Smooth muscle cell (in vitro differentiated cells): ENCODE measurements at regions not wholly inside any gene's neighbourhood (a gene's known extent, or its start where the extent isn't known, plus 50 kb on each side); places are given as distances from the start of the nearest gene placed in this dataset.

ENCODE experiments used
- DNase-seq: peaks from one replicate; lab custom pipeline; 2025; ENCODE audit not compliant: unreplicated experiment; lab: John Stamatoyannopoulos, UW
- H2AFZ ChIP-seq: fragments of 200-600 bp; sonication (generic); 2 replicates; pipeline ENCODE4 v1.6.0; 2016; ENCODE audit warnings: antibody characterized with exemption, low read depth, mild to moderate bottlenecking
- H3F3A ChIP-seq: fragments of 200-600 bp; sonication (generic); 2 replicates; pipeline ENCODE4 v1.6.0; 2017; ENCODE audit warnings: antibody characterized with exemption, low read depth
- H3K27ac ChIP-seq: fragments of 200-600 bp; sonication (generic); 2 replicates; pipeline ENCODE4 v1.5.1; 2016; ENCODE audit warnings: low read depth, mild to moderate bottlenecking
- H3K27me3 ChIP-seq: fragments of 200-600 bp; sonication (generic); 2 replicates; pipeline ENCODE4 v1.6.1; 2016; ENCODE audit warnings: low read depth, mild to moderate bottlenecking
- H3K36me3 ChIP-seq: fragments of 200-600 bp; sonication (generic); 2 replicates; pipeline ENCODE4 v1.5.1; 2016; ENCODE audit warnings: low read depth
- H3K4me1 ChIP-seq: fragments of 200-600 bp; sonication (generic); 2 replicates; pipeline ENCODE4 v1.5.1; 2016; ENCODE audit warnings: low read depth
- H3K4me2 ChIP-seq: fragments of 200-600 bp; sonication (generic); 2 replicates; pipeline ENCODE4 v1.6.0; 2016; ENCODE audit warnings: mild to moderate bottlenecking
- H3K4me3 ChIP-seq: fragments of 200-600 bp; sonication (generic); 2 replicates; pipeline ENCODE4 v1.5.1; 2016; ENCODE audit warnings: mild to moderate bottlenecking
- H3K79me2 ChIP-seq: fragments of 200-600 bp; sonication (generic); 2 replicates; pipeline ENCODE4 v1.6.0; 2016; ENCODE audit warnings: low read depth, mild to moderate bottlenecking
- H3K9ac ChIP-seq: fragments of 200-600 bp; sonication (generic); 2 replicates; pipeline ENCODE4 v1.6.0; 2016; ENCODE audit warnings: low read depth
- H3K9me3 ChIP-seq: fragments of 200-600 bp; sonication (generic); replicated peaks from 2 replicates; pipeline ENCODE4 v1.5.1; 2016; ENCODE audit warnings: low read depth
- H4K20me1 ChIP-seq: fragments of 200-600 bp; sonication (generic); 2 replicates; pipeline ENCODE4 v1.6.0; 2016; ENCODE audit warnings: low read depth
- CTCF ChIP-seq: fragments of 200-600 bp; sonication (generic); IDR thresholded peaks from 2 replicates; pipeline ENCODE4 v1.5.1; 2017; ENCODE audit warnings: borderline replicate concordance, mild to moderate bottlenecking, antibody characterized with exemption; ENCODE audit not compliant: insufficient read depth, poor library complexity, severe bottlenecking
- WGBS: methylation state at CpG from one replicate; pipeline ENCODE4 v1.1.7; 2016; ENCODE audit warnings: low lambda C conversion rate; 5-methylcytosine and 5-hydroxymethylcytosine counted together

- Histone ChIP-seq H3K9ac (no peak overlapping the region), H4K20me1 (no peaks in the 10 kb centered on the region), H3K4me1 (peaks cover 15% of the 10 kb centered on the region), H2AFZ (no peak overlapping the region), H3K27ac (peak overlapping the region; percentile 62), H3K4me3 (no peak overlapping the region), H3K79me2 (no peaks in the 10 kb centered on the region), H3K9me3 (no peaks in the 10 kb centered on the region), H3K36me3 (no peaks in the 10 kb centered on the region), H3F3A (peaks cover 12% of the 10 kb centered on the region), H3K4me2 (no peak overlapping the region), H3K27me3 (no peaks in the 10 kb centered on the region)
- no peak for DNase-seq
- TF ChIP-seq CTCF = no peak
- 77% methylated on average over 6 of the region's 6 CpGs for WGBS
Measured at GRCh38 chr9:16246785-16247184, 623.7 kb downstream of the BNC2 start.

GRCh38 chr9:16247188-16247875, 623.1 kb downstream of the BNC2 start:
- no peak for DNase-seq
- no peak overlapping the region for H3K4me3 ChIP-seq
- H3F3A ChIP-seq = peaks cover 12% of the 10 kb centered on the region
- peaks cover 11% of the 10 kb centered on the region for H3K4me1 ChIP-seq
- H3K9ac ChIP-seq = peak overlapping the region; percentile 30
- no peaks in the 10 kb centered on the region for H3K36me3 ChIP-seq
- H3K79me2 ChIP-seq = no peaks in the 10 kb centered on the region
- no peak for TF ChIP-seq CTCF
- no peak overlapping the region for H3K4me2 ChIP-seq
- 29% methylated on average over 5 of the region's 5 CpGs for WGBS
- H3K27ac ChIP-seq = peak overlapping the region; percentile 62
- no peaks in the 10 kb centered on the region for H3K9me3 ChIP-seq
- no peak overlapping the region for H2AFZ ChIP-seq
- H4K20me1 ChIP-seq = no peaks in the 10 kb centered on the region
- no peaks in the 10 kb centered on the region for H3K27me3 ChIP-seq

- H3K79me2 ChIP-seq = no peaks in the 10 kb centered on the region
- H3K27me3 ChIP-seq = no peaks in the 10 kb centered on the region
- no peak for DNase-seq
- peaks cover 12% of the 10 kb centered on the region for H3F3A ChIP-seq
- no peaks in the 10 kb centered on the region for H4K20me1 ChIP-seq
- H3K9me3 ChIP-seq = no peaks in the 10 kb centered on the region
- H3K4me3 ChIP-seq = no peak overlapping the region
- WGBS = 35% methylated on average over 6 of the region's 6 CpGs
- no peaks in the 10 kb centered on the region for H3K36me3 ChIP-seq
- no peak overlapping the region for H2AFZ ChIP-seq
- H3K4me2 ChIP-seq = no peak overlapping the region
- TF ChIP-seq CTCF = no peak
- peaks cover 14% of the 10 kb centered on the region for H3K4me1 ChIP-seq
- H3K9ac ChIP-seq = no peak overlapping the region
- no peak overlapping the region for H3K27ac ChIP-seq
Measured at GRCh38 chr9:16248822-16249221, 621.6 kb downstream of the BNC2 start.

GRCh38 chr9:16252616-16253015, 617.9 kb downstream of the BNC2 start:
- peaks cover 14% of the 10 kb centered on the region for H3K4me1 ChIP-seq
- TF ChIP-seq CTCF = no peak
- no peaks in the 10 kb centered on the region for H3K36me3 ChIP-seq

More at GRCh38 chr9:16252616-16253015, 617.9 kb downstream of the BNC2 start:
- Histone ChIP-seq H4K20me1 (no peaks in the 10 kb centered on the region), H3K9ac (no peak overlapping the region), H3K27me3 (no peaks in the 10 kb centered on the region), H3K9me3 (no peaks in the 10 kb centered on the region), H2AFZ (no peak overlapping the region), H3K4me3 (no peak overlapping the region), H3K79me2 (no peaks in the 10 kb centered on the region), H3K4me2 (no peak overlapping the region), H3K27ac (no peak overlapping the region), H3F3A (peaks cover 7% of the 10 kb centered on the region)
- WGBS = 61% methylated on average over 5 of the region's 5 CpGs
- DNase-seq = no peak
